HG03196 (cell line): ENCODE measurements at regions not wholly inside any gene's neighbourhood (a gene's known extent, or its start where the extent isn't known, plus 50 kb on each side); places are given as distances from the start of the nearest gene placed in this dataset.

Experiments
- ATAC-seq: cut with Tn5 transposase; IDR thresholded peaks from one replicate; pipeline ENCODE4 v1.9.1; 2021; ENCODE audit not compliant: unreplicated experiment

DNA sequence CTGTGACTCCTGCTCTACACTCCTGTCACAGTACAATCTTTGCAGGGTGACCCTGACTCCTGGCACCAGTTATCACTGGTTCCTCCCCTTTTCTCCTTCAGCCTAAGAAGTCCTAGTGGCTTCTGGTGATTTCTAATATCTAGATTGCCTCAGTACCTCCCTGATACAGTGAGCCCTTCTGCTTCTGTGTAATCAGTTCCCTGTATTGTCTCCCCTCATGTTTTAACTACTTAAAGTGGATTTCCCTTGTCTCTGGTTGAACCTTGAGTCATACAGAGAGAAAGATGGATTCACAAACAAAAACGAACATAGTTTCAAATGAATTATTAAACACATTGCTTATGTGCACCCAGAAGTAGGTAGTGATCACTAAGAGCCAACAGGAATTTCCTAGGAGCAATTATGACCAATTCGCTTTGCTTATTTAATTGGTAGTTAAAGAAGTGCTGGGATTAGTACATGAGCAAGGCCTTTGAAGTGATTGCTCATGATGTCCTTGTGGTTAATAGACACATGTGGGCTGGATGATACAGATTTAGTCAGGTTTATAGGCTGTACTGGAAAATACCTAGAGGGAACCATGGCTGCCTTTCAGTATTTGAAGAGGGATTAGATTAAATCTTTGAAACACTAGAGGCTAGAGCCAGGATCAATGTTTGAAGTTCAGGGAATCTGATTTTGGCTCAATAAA is 145.8 kb upstream of the MEF2C start:
- ATAC-seq = no peak

DNA sequence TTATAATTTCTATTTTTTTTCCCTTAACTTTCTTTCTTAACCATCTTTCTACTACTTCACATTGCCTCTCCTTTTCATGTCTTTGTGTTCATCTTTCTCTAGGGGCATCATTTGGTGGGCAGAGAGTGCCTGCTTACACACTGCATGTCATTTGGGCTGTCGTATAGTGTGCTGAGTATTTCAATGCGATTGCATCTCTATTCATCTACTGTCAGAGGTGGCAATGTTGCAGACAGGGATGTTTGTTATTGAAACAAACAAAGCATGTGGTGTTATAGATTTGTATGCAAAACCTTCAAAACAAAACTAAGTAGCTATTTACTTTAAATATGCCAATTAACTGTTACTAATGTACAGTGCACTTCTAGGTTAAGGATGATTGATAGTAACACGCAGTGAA is 141.1 kb upstream of the MEF2C start:
- ATAC-seq = no peak

GRCh38 chr5:89020926-89021610 is 138.1 kb upstream of the MEF2C start:
- no peak for ATAC-seq

DNA sequence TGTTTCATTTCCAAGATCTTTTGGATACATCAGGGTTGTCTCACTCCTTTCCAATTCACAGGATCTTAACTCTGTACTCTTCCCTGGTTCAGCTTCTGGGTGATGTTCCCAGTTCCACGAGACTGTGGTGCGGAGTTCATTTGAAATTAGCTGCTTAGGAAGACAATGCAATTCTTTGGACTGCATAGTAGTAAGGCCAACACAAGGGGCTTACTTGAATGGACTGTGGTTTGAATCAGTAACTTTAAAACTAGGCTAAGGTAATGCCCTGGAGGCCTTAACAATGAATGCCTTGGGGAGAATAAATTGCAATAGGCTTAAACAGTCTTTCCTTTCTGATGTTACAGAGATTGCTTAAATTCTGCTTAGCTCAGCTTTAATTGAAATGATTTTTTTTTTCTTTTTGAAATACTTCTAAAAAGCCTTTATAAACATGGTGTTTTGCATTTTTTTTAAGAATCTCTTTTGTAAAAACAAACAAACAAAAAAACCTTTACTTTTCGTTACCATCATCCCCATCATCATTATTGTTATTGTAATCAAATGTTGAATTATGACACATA is 133.8 kb upstream of the MEF2C start:
- ATAC-seq = no peak

GRCh38 chr5:89015409-89015808 is 132.4 kb upstream of the MEF2C start:
- ATAC-seq = no peak

GRCh38 chr5:89011778-89012711 is 129.1 kb upstream of the MEF2C start:
- no peak for ATAC-seq

DNA sequence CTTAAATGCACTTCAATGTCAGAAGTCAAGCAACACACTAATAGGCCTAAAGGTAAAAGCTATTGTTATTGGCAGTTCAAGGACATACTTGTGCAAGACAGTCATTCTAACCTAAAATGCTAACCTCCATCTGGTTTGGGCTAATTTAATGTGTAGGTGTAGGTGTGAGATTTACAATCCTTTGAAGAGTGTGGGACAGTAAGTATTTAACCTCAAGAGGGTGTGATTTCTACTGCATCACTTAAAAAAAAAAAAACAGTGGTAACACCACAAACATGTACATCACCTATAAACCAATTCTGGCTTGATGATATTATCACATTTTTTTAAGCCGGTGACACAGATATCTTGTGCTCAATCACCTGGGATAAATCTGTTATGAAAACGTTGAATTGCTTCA is 127.5 kb upstream of the MEF2C start:
- ATAC-seq = no peak

DNA sequence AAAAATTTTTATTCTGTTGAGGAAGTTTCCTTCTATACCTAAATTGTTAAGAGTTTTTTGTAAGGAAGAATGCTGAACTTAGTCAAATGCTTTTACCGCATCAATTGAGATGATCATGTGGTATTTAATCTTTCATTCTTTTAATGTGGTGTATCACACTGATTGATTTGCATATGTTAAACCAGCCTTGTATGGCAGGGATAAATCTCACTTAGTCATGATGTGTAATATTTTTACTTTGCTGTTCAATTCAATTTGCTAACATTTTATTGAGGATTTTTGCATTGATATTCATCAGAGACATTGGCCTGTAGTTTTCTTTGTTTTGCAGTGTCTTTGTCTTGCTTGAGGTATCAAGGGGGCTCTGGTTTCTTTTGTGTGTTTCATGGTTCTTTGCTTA is 125.3 kb upstream of the MEF2C start:
- no peak for ATAC-seq

DNA sequence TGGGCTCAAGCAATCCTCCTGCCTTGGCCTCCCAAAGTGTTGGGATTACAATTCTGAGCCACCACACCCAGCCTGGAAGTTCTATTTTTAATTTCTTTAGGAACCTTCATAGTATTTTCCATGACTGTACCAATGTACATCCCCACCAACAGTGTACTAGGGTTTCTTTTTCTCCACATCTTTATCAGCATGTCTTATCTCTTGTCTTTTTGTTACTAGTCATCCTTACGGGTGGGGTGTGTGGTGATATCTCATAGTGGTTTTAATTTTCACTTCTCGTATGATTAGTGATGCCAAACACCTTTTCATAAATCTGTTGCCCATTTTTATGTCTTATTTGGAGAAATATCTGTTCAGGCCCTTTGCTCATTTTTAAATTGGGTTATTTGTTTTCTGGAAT is 123.0 kb upstream of the MEF2C start:
- no peak for ATAC-seq

- no peak for ATAC-seq
Observed at GRCh38 chr5:89004379-89004778, 121.4 kb upstream of the MEF2C start.

- no peak for ATAC-seq
Observed at GRCh38 chr5:89003563-89004036, 120.6 kb upstream of the MEF2C start.

DNA sequence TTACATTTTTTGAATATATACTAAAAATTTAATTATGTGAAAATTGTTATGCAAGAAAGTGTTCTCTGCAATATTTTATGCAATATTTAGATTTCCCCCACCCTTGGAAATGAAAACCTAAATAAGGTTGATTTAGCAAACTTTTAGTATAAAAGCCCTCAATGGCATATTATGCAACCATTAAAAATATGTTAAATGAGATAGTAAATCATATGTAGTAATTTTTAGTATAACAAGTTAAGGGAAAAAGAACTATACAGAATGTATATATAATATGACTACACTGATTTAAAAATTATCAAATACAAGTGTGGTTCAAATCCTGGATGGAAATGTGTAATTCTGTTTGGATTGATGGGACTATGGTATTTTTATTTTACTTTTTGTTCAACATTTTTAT is 116.9 kb upstream of the MEF2C start:
- no peak for ATAC-seq

GRCh38 chr5:88997937-88998336 is 115.0 kb upstream of the MEF2C start:
- ATAC-seq = no peak

DNA sequence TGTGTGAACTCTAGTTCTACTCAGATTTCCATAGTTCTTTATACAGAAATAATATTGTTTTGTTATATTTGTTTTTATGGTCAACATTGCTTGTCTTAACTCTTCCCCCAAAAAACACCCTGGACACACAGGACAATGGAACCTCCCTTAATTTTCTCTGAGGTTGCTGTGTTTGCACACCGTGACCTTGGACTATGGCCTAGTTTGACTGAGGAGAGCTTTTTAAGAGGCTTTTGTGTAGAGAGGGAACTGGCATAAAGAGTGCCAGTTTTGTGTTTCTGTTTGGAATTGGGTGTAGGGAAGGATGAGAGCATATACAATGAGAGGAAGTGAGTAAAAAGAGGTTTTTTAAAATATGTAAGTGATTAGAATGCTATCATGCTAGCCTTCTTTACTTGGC is 101.1 kb upstream of the MEF2C start:
- ATAC-seq = no peak

DNA sequence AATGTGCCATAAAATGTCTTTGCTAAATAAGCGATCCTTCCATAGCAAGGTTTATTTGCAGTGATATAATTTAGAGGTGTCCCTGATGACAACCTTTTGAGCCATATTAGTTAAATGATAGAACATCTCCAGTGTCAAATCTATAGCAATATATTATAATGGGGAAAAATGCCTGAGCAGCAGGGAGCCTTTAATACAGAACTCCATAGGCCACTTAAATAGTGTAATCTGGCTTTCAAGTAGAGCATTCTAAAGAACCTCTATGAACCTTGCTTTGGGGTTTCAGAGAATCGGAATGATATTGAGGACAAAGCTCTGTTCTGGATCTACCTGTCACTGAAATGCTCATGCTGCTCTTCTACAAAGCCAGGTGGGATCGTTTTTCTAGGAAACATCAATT is 96.7 kb upstream of the MEF2C start:
- no peak for ATAC-seq

DNA sequence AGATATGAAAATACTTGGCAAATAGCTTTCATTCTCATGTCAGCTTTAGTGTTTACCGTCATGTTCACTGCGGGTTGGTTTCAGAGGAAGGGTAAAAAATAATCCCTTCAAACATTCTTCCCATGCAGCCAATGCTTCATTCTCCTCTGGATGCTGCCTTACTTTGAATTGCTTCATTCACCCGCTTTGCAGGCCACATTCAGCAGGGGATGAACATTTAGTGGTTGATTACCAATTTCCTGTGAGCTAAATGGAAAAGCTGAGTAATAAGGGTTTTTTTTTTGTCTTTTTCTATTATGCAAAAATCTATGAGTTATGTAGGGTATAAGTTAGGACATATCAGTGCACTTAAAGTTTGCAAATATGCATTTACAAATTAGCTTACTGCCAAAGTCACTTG is 96.3 kb upstream of the MEF2C start:
- peak; percentile 54 for ATAC-seq

DNA sequence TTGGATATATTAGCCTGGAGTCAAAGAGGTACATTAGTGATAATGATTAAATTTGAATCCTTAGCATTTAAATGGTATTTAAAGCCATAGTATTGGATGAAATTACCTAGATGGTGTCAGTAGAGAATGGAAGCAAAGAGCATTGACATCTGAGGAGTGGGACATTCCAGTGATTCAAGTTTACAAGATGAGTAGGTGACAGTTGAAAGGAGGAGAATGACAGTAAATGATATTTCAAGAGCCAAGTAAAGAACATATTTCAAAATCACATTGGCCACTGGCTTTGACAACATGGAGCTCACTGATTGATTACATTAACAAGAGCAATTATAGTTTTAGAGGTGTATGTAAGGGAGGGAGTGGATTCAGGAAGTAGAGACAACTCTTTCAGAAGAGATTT is 93.9 kb upstream of the MEF2C start:
- no peak for ATAC-seq

DNA sequence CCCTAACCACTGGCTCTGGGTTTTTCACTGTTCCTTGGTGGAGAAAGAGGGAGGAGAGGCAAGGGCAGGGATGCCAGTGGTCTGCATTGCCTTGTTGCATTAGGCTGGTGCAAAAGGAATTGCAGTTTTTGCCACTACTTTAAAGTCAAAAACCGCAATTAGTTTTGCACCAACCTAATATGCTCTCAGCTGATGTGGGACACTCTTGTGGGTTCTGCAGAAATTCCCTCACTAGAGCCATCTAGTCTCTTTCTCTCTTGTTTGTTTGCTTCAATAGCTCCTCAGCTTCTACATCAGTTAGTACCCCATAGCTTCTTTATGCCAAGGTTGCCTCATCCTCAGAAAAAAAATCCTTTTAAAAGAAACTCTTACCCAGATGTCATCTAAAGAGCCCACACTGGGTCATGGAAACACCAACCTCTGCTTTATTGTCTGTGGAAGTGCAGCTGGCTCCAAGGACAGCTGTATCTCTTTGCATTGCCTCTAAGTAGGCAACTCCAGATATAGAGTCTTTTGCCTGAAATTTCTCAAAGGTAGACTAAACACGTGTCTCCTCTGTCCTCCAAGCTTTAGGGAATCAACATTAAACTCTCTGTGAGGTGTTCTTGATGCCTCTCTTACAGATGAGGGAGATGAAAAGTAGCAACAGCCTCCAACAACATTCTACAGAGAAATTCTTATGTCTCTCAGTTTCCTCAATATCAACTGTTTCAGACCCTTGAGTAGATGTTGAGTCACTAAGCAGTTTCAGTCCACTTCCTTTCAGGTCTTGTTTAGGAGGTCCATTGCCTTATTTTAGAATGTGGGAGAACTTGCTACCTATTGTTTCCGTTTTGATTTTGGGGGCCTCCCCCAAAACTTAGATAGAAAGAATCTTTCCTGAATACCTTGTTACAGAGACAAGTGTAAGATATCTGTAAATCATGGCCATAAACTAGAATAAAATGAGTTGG is 84.9 kb upstream of the MEF2C start:
- ATAC-seq = peak; percentile 77

DNA sequence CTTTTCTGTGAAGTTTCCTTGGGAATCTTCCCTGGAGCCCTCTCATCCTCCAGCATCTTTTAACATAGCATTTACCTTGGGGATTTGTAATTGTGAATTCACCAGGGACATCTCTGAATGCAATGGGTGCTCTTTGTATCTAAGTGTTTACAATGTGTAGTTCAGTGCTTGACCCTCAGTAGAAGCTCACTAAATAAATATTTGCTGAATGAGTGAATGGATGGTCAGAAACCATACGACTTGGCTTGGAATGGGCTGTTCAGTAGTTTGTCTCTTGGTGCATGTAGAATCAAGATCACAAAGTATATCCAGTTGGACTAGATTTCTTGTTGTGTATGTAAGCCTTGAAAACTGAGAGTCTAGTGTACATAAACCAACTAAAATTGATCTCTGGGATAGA is 81.8 kb upstream of the MEF2C start:
- no peak for ATAC-seq

DNA sequence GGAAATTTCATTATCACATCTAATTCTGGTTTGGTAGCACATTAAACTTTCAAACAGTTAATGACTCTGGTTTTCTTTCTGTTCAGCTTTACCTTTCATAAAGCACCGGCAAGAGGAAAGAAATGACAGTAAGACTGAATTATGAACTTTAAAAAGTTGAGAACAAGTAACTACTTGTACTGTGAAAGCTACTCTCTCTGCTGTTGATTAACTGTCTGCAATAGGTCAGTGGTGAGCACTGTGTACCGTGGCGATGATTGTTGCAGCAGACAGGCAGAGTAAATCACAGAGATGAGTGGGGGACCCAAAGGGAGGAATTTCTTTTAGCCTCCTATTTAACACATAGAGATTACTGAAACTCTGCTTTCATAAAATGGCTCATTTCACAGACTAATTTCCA is 74.0 kb upstream of the MEF2C start:
- no peak for ATAC-seq
